SK-N-SH (cell line): ENCODE measurements at regions not wholly inside any gene's neighbourhood (a gene's known extent, or its start where the extent isn't known, plus 50 kb on each side); places are given as distances from the start of the nearest gene placed in this dataset.

Source experiments
- CTCF ChIA-PET: fragments of 300-600, 350-600 bp; formaldehyde crosslinking; extraction: SDS; loops from one replicate; lab custom pipeline; 2021; lab: Yijun Ruan, JAX
- POLR2A ChIA-PET: fragments of 350-600 bp; sonication (Branson Sonifier 250); formaldehyde crosslinking; extraction: SDS; loops from one replicate; lab custom pipeline; 2020; ENCODE audit warnings: antibody characterized with exemption, inconsistent platforms; lab: Yijun Ruan, JAX
- DNase-seq: peaks from one replicate; pipeline ENCODE4 v3.0.0; 2012
- H2AFZ ChIP-seq: fragments of 200-600 bp; sonication (generic); 2 replicates; pipeline ENCODE4 v1.8.1; 2016; ENCODE audit warnings: antibody characterized with exemption, mild to moderate bottlenecking, low read depth
- H3F3A ChIP-seq: fragments of 200-600 bp; sonication (generic); replicated peaks from 2 replicates; pipeline ENCODE3; 2016; ENCODE audit warnings: antibody characterized with exemption, mild to moderate bottlenecking; ENCODE audit not compliant: insufficient read depth
- H3K27ac ChIP-seq, 2 experiments: fragments of 200-500 bp in 1 of 2; fragments of 200-600 bp in 1 of 2; sonication (Bioruptor generic) in 1 of 2; sonication (generic), shearing (Covaris generic) in 1 of 2; 2 replicates each; pipeline versions ENCODE4 v1.5.1 to v1.6.1; 2014 to 2016; ENCODE audit warnings: low read depth in 2 of 2, inconsistent platforms in 1 of 2, low read length in 1 of 2, mild to moderate bottlenecking in 1 of 2, mixed read lengths in 1 of 2
- H3K27me3 ChIP-seq: fragments of 200-600 bp; sonication (generic), shearing (Covaris generic); 2 replicates; pipeline ENCODE4 v1.6.1; 2016; ENCODE audit warnings: mixed run types; ENCODE audit not compliant: insufficient read depth
- H3K36me3 ChIP-seq, 2 experiments: fragments of 200-500 bp in 1 of 2; fragments of 200-600 bp in 1 of 2; sonication (Bioruptor generic) in 1 of 2; sonication (generic) in 1 of 2; replicated peaks in 1 of 2; 2 replicates each; pipeline versions ENCODE3 to v1.5.1; 2014 to 2016; ENCODE audit warnings: low read length in 1 of 2, mild to moderate bottlenecking in 1 of 2; ENCODE audit not compliant: insufficient read depth in 2 of 2, control insufficient read depth in 1 of 2
- H3K4me1 ChIP-seq, 2 experiments: fragments of 200-500 bp in 1 of 2; fragments of 200-600 bp in 1 of 2; sonication (Bioruptor generic) in 1 of 2; sonication (generic), shearing (Covaris generic) in 1 of 2; 2 replicates each; pipeline versions ENCODE4 v1.5.1 to v1.6.1; 2014 to 2016; ENCODE audit warnings: low read depth in 1 of 2, low read length in 1 of 2, mixed run types in 1 of 2; ENCODE audit not compliant: insufficient read depth in 2 of 2, control insufficient read depth in 1 of 2
- H3K4me2 ChIP-seq: fragments of 200-600 bp; sonication (generic), shearing (Covaris generic); 2 replicates; pipeline ENCODE4 v1.6.1; 2017; ENCODE audit warnings: mixed run types
- H3K4me3 ChIP-seq, 2 experiments: fragments of 200-500 bp in 1 of 2; fragments of 200-600 bp in 1 of 2; sonication (Bioruptor generic) in 1 of 2; sonication (generic), shearing (Covaris generic) in 1 of 2; 2 replicates each; pipeline versions ENCODE4 v1.5.1 to v1.8.1; 2014 to 2016; ENCODE audit warnings: low read depth in 2 of 2, inconsistent platforms in 1 of 2, low read length in 1 of 2, mild to moderate bottlenecking in 1 of 2, mixed read lengths in 1 of 2, moderate library complexity in 1 of 2
- H3K79me2 ChIP-seq: fragments of 200-600 bp; sonication (generic); 2 replicates; pipeline ENCODE4 v1.8.1; 2017; ENCODE audit warnings: mild to moderate bottlenecking; ENCODE audit not compliant: insufficient read depth
- H3K9ac ChIP-seq: fragments of 200-600 bp; sonication (generic); 2 replicates; pipeline ENCODE4 v1.6.1; 2017; ENCODE audit warnings: mixed run types
- H3K9me2 ChIP-seq: fragments of 200-600 bp; sonication (generic); 2 replicates; pipeline ENCODE4 v1.6.1; 2017; ENCODE audit warnings: mixed run types
- H3K9me3 ChIP-seq: fragments of 200-600 bp; sonication (generic); 2 replicates; pipeline ENCODE4 v1.6.1; 2017; ENCODE audit warnings: mixed run types, mild to moderate bottlenecking, moderate library complexity
- H4K20me1 ChIP-seq: fragments of 200-600 bp; sonication (generic); 2 replicates; pipeline ENCODE4 v1.6.1; 2017; ENCODE audit warnings: mild to moderate bottlenecking, mixed run types; ENCODE audit not compliant: insufficient read depth
- ELF1 ChIP-seq: IDR thresholded peaks from 2 replicates; pipeline ENCODE4 v1.4.0; 2012
- FOXJ3 ChIP-seq: sonication (generic); formaldehyde crosslinking; IDR thresholded peaks from 2 replicates; pipeline ENCODE4 v1.5.1; 2020; ENCODE audit warnings: mild to moderate bottlenecking, missing genetic modification reagents
- FOXM1 ChIP-seq: IDR thresholded peaks from 2 replicates; pipeline ENCODE4 v1.4.0; 2012; ENCODE audit warnings: low read depth, mild to moderate bottlenecking
- GABPA ChIP-seq: IDR thresholded peaks from 2 replicates; pipeline ENCODE4 v1.4.0; 2012; ENCODE audit warnings: low read depth, mild to moderate bottlenecking
- GATA2 ChIP-seq: sonication (generic); formaldehyde crosslinking; IDR thresholded peaks from 2 replicates; pipeline ENCODE4 v1.5.0; 2020; ENCODE audit warnings: mild to moderate bottlenecking, missing genetic modification reagents
- MEF2A ChIP-seq: IDR thresholded peaks from 2 replicates; pipeline ENCODE4 v1.4.0; 2012; ENCODE audit warnings: low read depth, borderline replicate concordance
- MXI1 ChIP-seq: IDR thresholded peaks from 2 replicates; pipeline ENCODE4 v1.6.1; 2012; ENCODE audit warnings: mild to moderate bottlenecking, low read depth, low read length, improper control_type of control experiment
- PBX3 ChIP-seq: IDR thresholded peaks from 2 replicates; pipeline ENCODE4; 2012
- POLR2AphosphoS5 ChIP-seq: IDR thresholded peaks from 2 replicates; pipeline ENCODE4 v1.6.1; 2012; ENCODE audit warnings: low read depth, low read length
- RFX5 ChIP-seq: IDR thresholded peaks from 2 replicates; pipeline ENCODE4 v1.6.1; 2012; ENCODE audit warnings: mild to moderate bottlenecking, improper control_type of control experiment, low read length
- RXRA ChIP-seq: IDR thresholded peaks from 2 replicates; pipeline ENCODE4 v1.4.0; 2012; ENCODE audit warnings: low read depth, mild to moderate bottlenecking, borderline replicate concordance
- SIN3A ChIP-seq: IDR thresholded peaks from 2 replicates; pipeline ENCODE4 v1.6.1; 2012; ENCODE audit warnings: low read depth, mild to moderate bottlenecking, low read length, moderate library complexity, borderline replicate concordance
- SMC3 ChIP-seq: IDR thresholded peaks from 2 replicates; pipeline ENCODE4 v1.6.1; 2012; ENCODE audit warnings: low read depth, low read length, improper control_type of control experiment
- TAF1 ChIP-seq: IDR thresholded peaks from 2 replicates; pipeline ENCODE4 v1.6.1; 2012; ENCODE audit warnings: low read depth, mild to moderate bottlenecking, low read length, moderate library complexity, borderline replicate concordance
- USF2 ChIP-seq: fragments of 150-350 bp; IDR thresholded peaks from 2 replicates; pipeline ENCODE4 v1.6.1; 2017; ENCODE audit warnings: antibody characterized with exemption, low read length, low read depth, borderline replicate concordance
- YY1 ChIP-seq: IDR thresholded peaks from 2 replicates; pipeline ENCODE4 v1.4.0; 2012; ENCODE audit warnings: low read depth, mild to moderate bottlenecking
- ZBTB33 ChIP-seq: IDR thresholded peaks from 2 replicates; pipeline ENCODE4 v1.4.0; 2012; ENCODE audit warnings: low read depth, borderline replicate concordance
- WGBS: methylation state at CpG from one replicate; pipeline ENCODE4 v1.1.6; 2017; ENCODE audit warnings: low lambda C conversion rate; 5-methylcytosine and 5-hydroxymethylcytosine counted together
- TF ChIP-seq, protein P1 (sequence below): fragments of 200-600 bp; sonication (generic); IDR thresholded peaks from 2 replicates; pipeline ENCODE4 v1.6.1; 2017; ENCODE audit warnings: antibody characterized with exemption, mild to moderate bottlenecking, moderate library complexity
- TF ChIP-seq, protein P2 (sequence below): IDR thresholded peaks from 2 replicates; pipeline ENCODE4 v1.4.0; 2012; ENCODE audit warnings: low read depth, borderline replicate concordance

DNA sequence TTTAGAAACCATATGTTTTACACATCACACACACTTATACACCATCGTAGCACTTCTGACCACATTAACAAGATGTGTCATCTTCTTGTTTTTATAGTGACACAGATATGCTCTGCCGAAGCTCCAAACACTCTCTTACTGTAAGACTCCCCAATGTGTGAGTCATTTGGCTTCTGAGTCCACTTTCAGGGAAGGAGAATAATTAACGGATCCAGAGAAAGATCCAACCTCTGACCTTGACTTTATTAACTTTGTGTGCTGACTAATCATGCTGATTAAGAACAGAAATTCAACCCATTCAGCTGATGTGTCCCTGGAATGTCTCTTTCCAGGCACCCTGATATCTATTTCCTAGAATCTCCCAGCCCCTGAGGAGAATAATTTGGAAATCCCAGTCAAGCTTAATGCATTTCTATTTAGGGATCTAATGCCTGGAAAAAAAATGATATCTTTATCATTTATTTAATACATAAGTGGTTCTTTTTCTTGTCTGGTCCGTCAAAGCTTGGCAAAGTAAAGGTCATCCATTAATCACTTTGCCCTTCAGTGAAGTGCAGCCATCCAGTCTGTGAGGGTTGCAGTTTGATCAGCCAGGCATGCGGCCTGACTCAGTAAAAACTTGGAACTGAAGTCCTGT, 615.8 kb upstream of the SYT4 start (continued):
- TF ChIP-seq FOXM1 (peak; percentile 76), YY1 (peak; percentile 26; the same call in 1 of the 2 replicates), RFX5 (no peak), MXI1 (no peak), USF2 (no peak), FOXJ3 (no peak), RXRA (peak; percentile 97), ZBTB33 (peak; percentile 73), ELF1 (peak; percentile 40; the same call in 1 of the 2 replicates)
- TF ChIP-seq, protein P1, sequence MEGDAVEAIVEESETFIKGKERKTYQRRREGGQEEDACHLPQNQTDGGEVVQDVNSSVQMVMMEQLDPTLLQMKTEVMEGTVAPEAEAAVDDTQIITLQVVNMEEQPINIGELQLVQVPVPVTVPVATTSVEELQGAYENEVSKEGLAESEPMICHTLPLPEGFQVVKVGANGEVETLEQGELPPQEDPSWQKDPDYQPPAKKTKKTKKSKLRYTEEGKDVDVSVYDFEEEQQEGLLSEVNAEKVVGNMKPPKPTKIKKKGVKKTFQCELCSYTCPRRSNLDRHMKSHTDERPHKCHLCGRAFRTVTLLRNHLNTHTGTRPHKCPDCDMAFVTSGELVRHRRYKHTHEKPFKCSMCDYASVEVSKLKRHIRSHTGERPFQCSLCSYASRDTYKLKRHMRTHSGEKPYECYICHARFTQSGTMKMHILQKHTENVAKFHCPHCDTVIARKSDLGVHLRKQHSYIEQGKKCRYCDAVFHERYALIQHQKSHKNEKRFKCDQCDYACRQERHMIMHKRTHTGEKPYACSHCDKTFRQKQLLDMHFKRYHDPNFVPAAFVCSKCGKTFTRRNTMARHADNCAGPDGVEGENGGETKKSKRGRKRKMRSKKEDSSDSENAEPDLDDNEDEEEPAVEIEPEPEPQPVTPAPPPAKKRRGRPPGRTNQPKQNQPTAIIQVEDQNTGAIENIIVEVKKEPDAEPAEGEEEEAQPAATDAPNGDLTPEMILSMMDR = no peak
- TF ChIP-seq, protein P2, sequence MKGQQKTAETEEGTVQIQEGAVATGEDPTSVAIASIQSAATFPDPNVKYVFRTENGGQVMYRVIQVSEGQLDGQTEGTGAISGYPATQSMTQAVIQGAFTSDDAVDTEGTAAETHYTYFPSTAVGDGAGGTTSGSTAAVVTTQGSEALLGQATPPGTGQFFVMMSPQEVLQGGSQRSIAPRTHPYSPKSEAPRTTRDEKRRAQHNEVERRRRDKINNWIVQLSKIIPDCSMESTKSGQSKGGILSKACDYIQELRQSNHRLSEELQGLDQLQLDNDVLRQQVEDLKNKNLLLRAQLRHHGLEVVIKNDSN = 0 out of 2 replicates have a peak, but pooled peaks have one; percentile 11

- H4K20me1 ChIP-seq = no peaks in the 10 kb centered on the region
- no peak overlapping the region for H3K9ac ChIP-seq
- no peak overlapping the region for H3K27ac ChIP-seq
- H3K9me3 ChIP-seq = no peaks in the 10 kb centered on the region
- no peak overlapping the region for H3K4me3 ChIP-seq
- no peak overlapping the region for H3K4me2 ChIP-seq
- CTCF ChIA-PET = no interaction called here
- H3K36me3 ChIP-seq = no peaks in the 10 kb centered on the region
- no peak overlapping the region for H2AFZ ChIP-seq
- H3K27me3 ChIP-seq = no peaks in the 10 kb centered on the region
- POLR2A ChIA-PET = no interaction called here
- H3K79me2 ChIP-seq = no peaks in the 10 kb centered on the region
- H3F3A ChIP-seq = no peaks in the 10 kb centered on the region
- no peaks in the 10 kb centered on the region for H3K9me2 ChIP-seq
- 85% methylated on average over 1 of the region's 1 CpG for WGBS
- no peaks in the 10 kb centered on the region for H3K4me1 ChIP-seq
- no peak for DNase-seq
- no peak for TF ChIP-seq TAF1
- TF ChIP-seq PBX3 = no peak
- no peak for TF ChIP-seq MEF2A
- TF ChIP-seq POLR2AphosphoS5 = no peak
- TF ChIP-seq, protein P2 = no peak
- no peak for TF ChIP-seq SMC3
- no peak for TF ChIP-seq USF2
- TF ChIP-seq GABPA = no peak
- TF ChIP-seq, protein P1 = no peak
- no peak for TF ChIP-seq FOXM1
- no peak for TF ChIP-seq YY1
- TF ChIP-seq GATA2 (CRISPR knock-in tag) = no peak
- no peak for TF ChIP-seq SIN3A
Measured at GRCh38 chr18:43904209-43904837, 627.0 kb upstream of the SYT4 start.
